GM12878 (cell line): ENCODE measurements at regions not wholly inside any gene's neighbourhood (a gene's known extent, or its start where the extent isn't known, plus 50 kb on each side); places are given as distances from the start of the nearest gene placed in this dataset.

ENCODE experiments used
- BHLHE40 ChIP-seq, 2 experiments: fragments of 450-650 bp in 1 of 2; IDR thresholded peaks; 2 replicates each; pipeline ENCODE4 v1.6.1; 2011 to 2017; ENCODE audit warnings: low read depth in 2 of 2, borderline replicate concordance in 1 of 2, improper control_type of control experiment in 1 of 2, low read length in 1 of 2, mild to moderate bottlenecking in 1 of 2
- CTCF ChIP-seq, 3 experiments: IDR thresholded peaks in 2 of 3; conservative IDR thresholded peaks in 1 of 3; 2 replicates each; pipeline ENCODE4 v1.5.1; 2011; ENCODE audit warnings: low read depth in 3 of 3, low read length in 3 of 3, mild to moderate bottlenecking in 3 of 3, control low read depth in 2 of 3, moderate library complexity in 2 of 3, inconsistent platforms in 1 of 3, mixed read lengths in 1 of 3; ENCODE audit not compliant: control insufficient read depth in 2 of 3, insufficient read depth in 1 of 3; ENCODE audit errors: extremely low read depth in 1 of 3
- EZH2 ChIP-seq: IDR thresholded peaks from 2 replicates; pipeline ENCODE4 v1.6.1; 2012; ENCODE audit warnings: low read depth, mild to moderate bottlenecking, control low read depth, inconsistent platforms, low read length, borderline replicate concordance; ENCODE audit not compliant: control insufficient read depth
- POLR2A ChIP-seq: IDR thresholded peaks from 2 replicates; pipeline ENCODE4 v1.6.1; 2011; ENCODE audit warnings: low read depth, mild to moderate bottlenecking, low read length
- RFX5 ChIP-seq: IDR thresholded peaks from 2 replicates; pipeline ENCODE4 v1.6.1; 2011; ENCODE audit warnings: low read depth, low read length, improper control_type of control experiment
- SP1 ChIP-seq: IDR thresholded peaks from one replicate; pipeline ENCODE4 v1.6.1; 2011; ENCODE audit warnings: low read depth, low read length
- ZBTB11 ChIP-seq: fragments of 450-650 bp; formaldehyde crosslinking; IDR thresholded peaks from 2 replicates; pipeline ENCODE4 v1.5.0; 2022; ENCODE audit warnings: mild to moderate bottlenecking, missing genetic modification characterization
- TF ChIP-seq, protein P1 (sequence below): fragments of 450-650 bp; IDR thresholded peaks from 2 replicates; pipeline ENCODE4 v1.6.1; 2018; ENCODE audit warnings: borderline replicate concordance, mild to moderate bottlenecking; ENCODE audit not compliant: partially characterized antibody

DNA sequence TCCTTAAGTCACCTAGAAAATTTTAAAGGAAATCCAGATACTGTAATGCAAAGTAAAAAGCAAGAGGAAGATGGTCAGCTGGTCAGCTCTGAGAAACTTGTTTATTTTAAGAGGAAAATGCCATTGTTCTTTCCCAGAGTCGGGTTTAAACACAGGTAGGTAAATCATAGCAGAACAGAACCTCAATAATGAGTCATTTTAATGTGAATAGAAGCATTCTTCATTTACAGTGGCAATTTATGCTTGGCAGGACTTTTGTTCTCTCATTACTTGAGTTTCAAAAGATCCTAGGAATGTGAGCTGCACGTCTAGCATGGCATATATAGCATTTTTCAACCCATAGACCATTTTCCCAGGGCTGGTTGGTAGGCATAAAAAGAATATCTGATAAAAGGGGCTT is 132.3 kb downstream of the LIG4 start:
- TF ChIP-seq CTCF (IDR thresholded peaks at IDR 0.05 in 2 of 3, conservative IDR thresholded peaks at IDR 0.05 in 1 of 3; ENCODE audit: control insufficient read depth in 2 of 3, extremely low read depth in 1 of 3, insufficient read depth in 1 of 3, low read depth in 3 of 3, low read length in 3 of 3) = no peak
- TF ChIP-seq, protein P1, sequence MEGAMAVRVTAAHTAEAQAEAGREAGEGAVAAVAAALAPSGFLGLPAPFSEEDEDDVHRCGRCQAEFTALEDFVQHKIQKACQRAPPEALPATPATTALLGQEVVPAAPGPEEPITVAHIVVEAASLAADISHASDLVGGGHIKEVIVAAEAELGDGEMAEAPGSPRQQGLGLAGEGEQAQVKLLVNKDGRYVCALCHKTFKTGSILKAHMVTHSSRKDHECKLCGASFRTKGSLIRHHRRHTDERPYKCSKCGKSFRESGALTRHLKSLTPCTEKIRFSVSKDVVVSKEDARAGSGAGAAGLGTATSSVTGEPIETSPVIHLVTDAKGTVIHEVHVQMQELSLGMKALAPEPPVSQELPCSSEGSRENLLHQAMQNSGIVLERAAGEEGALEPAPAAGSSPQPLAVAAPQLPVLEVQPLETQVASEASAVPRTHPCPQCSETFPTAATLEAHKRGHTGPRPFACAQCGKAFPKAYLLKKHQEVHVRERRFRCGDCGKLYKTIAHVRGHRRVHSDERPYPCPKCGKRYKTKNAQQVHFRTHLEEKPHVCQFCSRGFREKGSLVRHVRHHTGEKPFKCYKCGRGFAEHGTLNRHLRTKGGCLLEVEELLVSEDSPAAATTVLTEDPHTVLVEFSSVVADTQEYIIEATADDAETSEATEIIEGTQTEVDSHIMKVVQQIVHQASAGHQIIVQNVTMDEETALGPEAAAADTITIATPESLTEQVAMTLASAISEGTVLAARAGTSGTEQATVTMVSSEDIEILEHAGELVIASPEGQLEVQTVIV = no peak
- TF ChIP-seq ZBTB11 = no peak
- TF ChIP-seq POLR2A = no peak
- TF ChIP-seq BHLHE40 (IDR thresholded peaks at IDR 0.05; ENCODE audit: borderline replicate concordance in 1 of 2, low read depth in 2 of 2, low read length in 1 of 2) = no peak
- TF ChIP-seq RFX5 = no peak
- no peak for TF ChIP-seq EZH2
- no peak for TF ChIP-seq SP1
